Stimulated activated CD4-positive, alpha-beta T cell treated with anti-CD3 and anti-CD28 coated beads, Interleukin-15, amount 100 ng/mL, for 1 hour (primary cell): ENCODE measurements at regions not wholly inside any gene's neighbourhood (a gene's known extent, or its start where the extent isn't known, plus 50 kb on each side); places are given as distances from the start of the nearest gene placed in this dataset.

Source experiments
- DNase-seq, 2 donors: peaks; one replicate each; pipeline ENCODE4 v3.0.0-alpha.2; 2020; ENCODE audit warnings: low read depth in 1 of 2, low spot score in 1 of 2

DNA sequence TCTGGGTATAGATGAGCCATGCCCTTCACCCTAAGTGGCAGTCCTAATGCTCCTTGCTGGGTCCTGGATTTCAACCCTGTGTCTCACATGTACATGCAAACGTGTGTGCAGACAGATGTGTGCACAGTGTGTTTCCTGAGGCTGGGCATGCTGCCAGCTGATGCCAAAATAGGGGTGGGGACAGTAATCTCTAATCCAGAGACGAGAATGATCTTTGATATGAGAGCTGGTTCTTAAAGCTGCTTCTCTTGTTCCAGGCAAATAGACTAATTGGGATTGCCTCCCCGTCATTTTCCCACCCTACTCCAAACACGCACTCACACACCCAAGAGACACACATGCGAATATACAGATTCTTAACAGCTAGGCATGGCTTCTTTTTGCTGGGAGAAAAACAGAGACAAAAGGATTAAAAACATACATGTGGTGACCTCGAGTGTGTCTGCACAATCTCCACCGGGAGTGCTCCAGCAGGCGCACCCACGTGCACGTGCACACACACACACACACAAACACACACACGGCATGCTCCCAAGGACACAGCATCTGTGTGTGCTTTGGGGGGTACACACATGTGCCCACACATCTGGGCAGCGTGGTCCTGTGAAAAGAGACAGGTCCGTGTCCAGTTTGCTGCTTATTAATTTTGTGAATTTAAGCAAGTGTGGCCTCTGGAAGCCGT is 102.1 kb upstream of the ZBTB40 start:
- no peak for DNase-seq

DNA sequence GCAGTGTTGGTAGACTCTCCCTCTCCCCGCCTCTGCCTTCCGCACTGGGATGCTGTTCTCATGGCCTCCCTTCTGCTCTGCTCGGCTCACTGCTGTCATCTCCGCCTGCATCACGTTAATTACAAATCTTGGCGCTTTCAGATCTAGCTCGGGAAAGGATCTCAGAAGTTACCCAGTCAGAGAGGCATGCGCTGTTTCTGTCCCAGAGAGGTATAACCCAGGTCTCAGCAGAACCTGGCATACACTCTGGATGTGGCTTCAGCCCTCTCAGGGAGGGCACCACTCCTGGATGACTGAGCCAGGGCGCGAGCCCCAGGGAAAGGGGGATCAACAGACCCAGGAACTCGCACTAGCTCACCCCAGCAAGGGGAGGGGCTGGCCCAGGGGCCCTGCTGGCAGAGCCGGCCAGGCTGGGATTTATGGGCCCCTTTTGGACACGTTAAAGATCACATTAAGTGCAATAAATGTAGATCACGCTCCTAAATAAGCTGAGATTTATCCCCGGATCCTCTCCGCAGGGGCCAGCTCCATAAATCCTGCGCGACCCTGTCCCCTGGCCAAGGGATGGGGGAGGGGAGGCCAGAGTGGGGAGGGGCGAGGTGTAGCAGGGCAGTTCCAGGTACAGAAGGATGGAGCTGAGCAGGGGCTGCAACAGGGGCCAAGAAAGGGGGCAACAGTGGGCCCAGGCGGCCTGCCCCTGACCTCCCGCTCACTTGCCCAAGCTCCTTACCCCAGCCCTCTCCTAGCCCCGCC is 101.3 kb upstream of the ZBTB40 start:
- no peak for DNase-seq

DNA sequence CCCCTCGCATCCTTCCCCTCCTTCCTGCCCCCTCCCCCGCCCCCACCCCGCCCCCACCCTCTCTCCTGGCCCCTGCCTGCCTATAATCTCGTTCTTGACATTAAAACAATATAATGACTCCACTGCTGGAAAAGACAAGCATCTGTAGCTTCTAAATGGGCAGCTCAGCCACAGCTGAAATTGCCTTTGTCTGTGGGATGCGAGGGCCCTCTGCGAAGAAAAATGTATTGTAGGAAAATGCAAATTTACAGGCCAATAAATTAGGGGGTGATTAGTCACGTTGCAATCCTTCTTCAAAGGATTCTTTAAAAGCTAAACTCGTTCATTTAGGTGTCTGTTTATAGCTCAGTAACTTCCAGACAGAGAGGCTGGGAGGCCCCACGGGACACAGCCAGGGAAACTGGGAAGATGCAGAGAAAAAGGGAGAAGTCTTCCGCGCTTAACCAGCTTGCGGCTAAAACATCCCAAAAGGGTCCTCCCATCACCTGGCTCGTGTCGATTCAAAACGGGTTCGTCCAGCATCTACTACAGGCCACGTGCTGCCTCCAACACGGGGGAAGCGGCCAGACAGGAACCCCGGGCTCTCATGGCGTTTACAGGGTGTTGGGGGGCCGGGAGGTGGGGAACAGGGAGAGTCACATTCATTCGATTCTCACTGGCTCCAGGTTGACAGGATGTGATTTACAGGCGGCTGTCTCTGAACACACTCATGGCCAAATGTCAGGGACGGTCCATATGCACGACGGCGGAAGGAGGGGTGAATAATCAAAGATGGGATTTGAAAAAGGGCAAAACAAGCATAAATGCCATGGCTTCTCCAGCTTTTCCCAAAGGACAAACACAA is 100.5 kb upstream of the ZBTB40 start:
- no peak for DNase-seq

DNA sequence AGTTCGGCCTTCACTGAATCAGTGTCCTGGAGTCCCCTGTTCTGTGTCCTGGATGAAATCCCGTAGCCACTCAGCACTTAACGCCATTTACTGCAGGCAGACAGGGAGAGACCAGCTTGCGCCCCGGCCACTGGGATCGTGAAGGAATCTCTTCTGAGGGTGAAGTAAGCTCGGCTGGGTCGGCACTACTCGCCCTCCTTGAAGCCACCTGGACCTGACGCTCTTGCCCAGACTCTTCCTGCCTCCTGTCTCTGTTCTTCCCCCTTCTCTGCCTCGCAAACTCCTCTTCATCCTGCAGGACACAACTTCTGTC is 99.9 kb upstream of the ZBTB40 start:
- DNase-seq: no peak

DNA sequence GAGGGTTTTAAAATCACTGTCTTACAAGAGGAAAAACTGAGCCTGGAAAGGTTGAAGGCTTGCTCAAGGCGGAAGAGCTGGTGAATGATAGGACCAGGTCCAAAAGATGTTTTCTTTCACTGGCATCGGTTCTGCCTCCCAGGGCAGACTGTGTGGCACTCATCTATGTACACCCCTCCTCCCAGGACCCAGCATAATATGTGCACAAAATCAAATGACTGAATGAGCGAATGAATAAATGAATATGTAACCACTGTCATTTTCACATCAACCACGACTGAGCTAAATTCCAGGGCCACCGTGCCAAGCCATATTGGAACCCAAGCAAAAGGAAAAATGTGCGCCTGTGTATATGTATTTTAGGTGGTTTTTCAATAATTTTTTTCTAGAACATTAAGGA is 99.3 kb upstream of the ZBTB40 start:
- DNase-seq: no peak

DNA sequence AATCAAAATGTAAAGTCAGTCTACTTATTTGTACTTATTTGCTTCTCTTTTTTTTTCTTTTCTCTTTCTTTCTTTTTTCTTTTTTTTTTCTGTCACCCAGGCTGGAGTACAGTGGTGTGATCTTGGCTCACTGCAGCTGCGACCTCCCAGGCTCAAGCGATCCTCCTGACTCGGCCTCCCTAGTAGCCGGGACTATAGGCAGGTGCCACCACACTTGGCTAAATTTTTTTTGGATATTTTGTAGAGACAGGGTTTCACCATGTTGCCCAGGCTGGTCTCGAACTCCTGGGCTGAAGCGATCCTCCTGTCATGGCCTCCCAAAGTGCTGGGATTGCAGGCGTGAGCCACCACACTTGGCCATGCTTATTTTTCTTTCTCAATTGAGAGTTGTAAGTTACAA is 98.8 kb upstream of the ZBTB40 start:
- no peak for DNase-seq

DNA sequence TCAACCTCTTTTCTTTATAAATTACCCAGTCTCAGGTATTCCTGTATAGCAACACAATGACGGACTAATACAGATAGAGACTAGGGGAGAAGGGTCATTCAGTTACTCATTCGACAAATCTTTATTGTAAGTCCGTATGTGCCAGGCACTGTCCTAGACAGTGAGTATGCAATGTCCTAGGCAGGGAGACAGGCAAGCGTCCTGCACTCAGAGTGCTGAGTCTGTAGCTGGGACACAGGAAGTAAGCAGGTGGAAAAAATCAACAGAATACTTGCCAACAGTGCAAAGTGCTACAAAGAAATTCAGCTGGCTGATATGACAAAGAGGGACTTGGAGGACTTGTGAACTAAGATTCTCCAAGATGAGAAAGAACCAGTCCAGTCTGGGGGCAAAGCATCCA is 92.2 kb upstream of the ZBTB40 start:
- no peak for DNase-seq

DNA sequence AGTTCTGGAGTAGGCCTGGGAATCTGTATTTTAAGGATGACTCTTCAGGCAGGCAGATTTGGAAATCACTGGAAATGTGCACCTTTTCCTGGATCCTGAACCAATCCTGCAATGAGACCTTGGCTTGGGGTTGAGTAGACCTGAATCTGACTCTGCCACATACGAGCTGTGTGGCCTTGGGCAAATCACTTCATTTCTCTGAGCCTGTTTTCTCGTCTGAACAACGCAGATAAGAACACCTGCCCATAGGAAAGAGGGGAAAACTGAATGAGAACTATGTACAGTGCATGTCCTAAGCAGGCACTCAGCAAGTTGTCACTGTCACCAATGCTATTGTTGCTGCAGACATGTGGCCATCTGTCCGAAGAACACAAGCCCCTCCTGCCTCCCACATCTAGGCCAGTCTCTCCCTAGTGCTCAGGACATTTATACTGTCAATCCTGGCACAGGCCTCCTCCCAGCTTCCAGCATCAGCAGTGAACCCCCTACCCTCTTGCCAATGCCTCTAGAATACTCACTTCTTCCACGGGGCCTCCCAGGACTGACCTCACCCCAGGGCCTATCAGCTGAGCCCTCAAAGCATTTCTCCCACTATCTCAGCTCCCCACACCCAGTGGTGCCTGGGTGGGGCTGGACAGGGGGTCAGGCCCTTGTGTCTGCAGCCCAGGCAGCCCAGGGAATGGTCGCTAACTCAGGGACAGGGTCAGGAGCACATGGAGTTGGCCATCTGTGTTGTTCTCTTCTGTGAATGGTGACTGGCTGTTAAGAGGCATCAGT is 88.8 kb upstream of the ZBTB40 start:
- no peak for DNase-seq

DNA sequence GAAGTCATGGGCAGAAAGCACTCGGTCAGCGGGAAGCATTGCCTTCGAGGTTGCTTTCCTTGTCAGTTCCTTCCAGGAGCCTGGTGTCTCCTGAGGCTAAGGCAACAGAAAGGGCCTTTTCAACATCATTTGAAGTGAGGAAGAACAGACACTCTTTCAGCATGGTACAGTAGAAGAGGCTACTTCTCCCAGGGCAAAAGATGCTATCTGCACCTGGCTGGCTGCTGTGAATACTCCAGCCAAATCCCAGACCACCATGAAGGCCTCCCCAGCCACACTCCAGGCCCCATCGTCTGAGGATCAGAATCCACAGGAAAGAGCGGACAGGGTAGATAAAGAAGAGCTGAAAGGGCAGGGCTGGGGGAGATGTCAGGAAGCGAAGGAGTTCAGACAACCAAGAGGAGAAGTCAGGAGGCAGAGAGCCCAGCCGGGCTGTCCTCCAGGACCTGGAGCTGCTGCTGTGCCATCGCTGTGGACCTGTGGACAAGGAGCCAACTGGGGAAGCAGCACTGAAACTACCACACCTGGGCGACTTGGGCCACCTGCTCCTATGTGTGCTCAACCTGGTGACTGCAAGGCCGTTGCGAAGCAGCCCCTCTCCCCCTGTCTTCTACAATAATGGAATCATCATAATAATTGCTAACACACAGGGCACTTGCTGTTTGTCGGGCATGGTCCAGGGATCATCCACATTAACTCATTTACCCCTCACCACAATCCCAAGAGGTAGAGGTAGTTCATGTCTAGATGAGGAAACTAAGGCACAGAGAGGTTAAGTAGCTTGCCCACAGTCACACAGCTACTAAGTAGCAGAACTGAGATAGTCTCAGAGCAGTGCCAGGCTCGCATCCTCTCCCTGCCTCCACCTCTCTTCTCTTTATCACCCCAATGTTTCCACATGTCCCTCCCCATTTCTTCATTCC is 88.0 kb upstream of the ZBTB40 start:
- DNase-seq: no peak

DNA sequence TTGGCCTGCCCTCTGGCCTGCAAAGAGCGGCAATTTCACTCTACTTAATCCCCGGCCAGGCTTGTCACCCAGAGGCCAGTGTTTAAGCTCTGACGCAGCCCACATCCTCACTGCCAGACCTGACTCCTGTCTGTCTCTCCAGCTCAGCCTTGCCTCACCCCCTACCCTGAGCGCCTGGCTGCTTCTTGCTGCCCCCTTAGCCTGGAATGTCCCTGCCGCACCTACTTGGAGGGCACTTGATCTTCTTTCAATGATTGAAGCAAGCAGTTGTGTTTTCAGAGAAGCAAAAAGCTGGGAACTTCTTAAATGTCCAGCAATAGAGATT is 87.4 kb upstream of the ZBTB40 start:
- DNase-seq: no peak

DNA sequence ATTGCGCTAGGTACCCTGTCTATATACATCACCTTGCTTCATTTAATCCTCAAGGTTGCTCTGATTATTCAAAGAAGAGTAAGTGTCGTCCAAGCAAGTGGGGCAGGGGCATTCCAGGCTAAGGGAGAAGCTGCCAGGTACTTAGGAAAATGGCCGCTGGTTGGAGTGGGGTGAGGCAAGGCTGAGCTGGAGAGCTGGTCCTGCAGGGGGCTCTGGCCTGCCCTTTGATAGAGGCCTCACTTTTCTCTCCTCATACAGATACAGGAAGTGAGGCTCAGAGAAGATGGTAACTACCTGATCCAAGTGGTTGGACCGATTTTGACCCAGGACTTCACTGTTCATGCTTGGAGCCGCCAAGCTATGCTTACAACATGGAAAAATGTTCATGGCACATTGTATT is 86.9 kb upstream of the ZBTB40 start:
- DNase-seq: no peak

DNA sequence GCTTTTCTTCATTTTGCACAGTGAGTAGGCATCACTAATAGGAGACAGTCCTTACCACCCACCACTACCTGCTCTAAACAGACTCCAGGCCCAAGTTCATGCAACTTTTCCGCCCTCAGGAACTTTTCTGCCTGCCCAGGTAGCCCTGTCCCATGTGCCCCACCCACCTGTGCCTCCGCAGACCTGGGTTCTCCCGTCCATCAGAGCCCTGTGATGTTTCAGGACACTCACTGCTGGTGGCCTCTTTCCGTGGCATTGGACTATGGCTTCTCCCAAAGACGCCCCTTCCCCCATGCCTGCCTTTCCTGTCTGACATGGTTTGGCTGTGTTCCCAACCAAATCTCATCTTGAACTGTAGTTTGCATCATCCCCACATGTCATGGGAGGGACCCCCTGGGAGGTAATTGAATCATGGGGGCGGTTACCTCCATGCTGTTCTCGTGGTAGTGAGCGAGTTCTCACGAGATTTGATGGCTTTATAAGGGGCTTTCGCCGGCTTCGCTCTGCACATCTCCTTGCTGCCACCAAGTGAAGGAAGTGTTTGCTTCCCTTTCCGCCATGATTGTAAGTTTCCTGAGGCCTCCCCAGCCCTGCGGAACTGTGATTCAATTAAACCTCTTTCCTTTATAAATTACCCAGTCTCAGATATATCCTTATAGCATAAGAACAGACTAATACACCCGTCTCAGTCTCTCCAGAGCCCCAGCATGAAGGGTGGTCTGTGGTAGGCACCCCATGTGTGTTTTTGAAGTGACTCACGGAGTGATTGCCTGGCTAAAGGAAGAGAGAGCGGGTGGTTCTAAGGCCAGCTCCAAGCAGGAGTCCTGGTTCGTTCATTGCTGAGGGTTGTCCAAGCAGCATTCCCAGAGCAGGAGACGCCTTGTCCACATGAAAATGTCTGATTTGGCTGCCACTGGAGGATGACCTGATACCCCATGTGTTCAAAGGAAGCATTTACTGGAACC is 86.0 kb upstream of the ZBTB40 start:
- DNase-seq: no peak

DNA sequence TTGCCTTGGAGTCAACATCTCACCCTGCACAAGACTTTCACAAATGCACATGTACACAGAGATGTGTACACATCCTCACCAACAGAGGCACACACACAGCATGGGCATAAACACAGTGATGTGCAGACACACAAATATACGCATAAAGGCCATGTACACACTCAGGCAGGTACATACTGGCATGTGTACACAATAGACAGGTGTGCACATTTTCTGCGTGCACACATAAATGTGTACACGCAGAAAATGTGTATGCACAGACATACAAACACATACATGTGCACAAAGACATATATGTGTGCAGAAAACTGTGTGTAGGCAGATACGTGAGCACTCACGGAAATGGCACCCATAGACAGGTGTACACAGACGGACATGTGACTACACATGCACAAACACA is 85.3 kb upstream of the ZBTB40 start:
- DNase-seq: no peak

DNA sequence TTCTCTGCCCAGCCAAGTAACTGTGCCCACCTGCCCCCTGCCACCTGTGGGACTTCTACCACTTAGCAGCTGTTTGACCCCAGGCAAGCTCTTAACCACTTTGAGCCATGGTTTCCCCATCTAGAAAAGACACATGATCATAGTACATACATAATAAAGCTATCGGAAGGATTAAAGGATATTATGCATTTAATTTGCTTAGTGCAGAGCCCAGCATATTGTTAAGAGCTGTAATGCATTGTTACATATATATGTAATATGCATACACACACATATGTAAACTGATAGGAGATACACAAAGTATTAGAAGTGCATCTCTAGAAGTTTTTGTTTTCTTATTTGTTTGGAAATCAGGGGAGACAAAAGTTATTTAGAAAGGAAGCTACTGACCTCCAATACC is 83.5 kb upstream of the ZBTB40 start:
- DNase-seq: no peak

DNA sequence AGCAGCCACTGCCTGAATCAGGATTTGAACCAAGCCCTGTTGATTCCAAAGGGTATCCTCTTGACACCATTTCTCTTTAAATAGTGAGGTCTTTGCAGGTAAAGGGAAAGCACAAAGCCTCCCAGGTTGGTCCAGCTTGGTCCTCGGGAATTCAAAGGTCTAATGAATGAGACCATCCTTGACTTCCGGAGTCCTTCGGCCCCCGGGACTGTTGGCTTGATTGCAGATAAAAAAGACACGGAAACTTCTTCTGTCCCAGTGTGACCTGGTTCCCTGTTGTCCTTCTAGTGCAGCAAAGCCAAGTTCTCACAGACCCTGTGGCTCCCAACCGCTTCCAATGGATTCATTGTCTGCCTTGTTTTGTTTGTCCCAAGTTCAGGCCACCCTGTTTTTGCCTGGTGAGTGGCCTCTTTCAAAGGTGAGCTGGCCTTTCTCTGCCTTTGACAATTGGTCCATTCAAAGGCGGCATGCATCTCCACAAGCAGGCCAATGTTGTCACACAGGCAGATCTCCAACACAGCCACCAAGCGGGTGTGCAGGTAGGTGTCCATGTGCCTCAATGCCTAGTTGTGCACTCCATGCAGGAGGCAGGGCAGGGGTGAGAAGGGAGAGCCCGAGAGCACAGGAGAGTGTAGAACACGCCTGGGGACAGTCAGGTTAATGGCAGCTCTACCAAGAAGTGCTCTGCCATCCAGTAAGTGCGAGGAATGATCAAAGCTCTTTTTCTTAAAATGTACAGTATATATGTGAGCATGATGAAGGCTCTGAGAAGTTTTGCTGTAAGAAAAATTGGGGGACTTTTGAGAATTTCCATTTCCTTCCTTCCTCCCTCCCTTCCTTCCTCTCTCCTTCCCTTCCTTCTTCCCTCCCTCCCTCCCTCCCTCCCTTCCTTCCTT is 82.1 kb upstream of the ZBTB40 start:
- DNase-seq: no peak

DNA sequence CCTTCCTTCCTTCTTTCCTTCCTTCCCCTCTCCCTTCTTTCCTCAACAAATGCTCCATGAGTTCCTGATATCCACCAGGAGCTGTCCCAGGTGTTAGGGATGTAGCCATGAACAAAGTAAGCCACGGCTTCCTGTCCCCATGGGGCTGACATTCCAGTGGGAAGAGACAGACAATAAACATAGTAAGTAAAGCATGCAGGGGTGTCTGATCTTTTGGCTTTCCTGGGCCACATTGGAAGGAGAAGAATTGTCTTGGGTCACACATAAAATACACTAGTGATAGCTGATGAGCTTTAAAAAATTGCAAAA is 81.5 kb upstream of the ZBTB40 start:
- no peak for DNase-seq

DNA sequence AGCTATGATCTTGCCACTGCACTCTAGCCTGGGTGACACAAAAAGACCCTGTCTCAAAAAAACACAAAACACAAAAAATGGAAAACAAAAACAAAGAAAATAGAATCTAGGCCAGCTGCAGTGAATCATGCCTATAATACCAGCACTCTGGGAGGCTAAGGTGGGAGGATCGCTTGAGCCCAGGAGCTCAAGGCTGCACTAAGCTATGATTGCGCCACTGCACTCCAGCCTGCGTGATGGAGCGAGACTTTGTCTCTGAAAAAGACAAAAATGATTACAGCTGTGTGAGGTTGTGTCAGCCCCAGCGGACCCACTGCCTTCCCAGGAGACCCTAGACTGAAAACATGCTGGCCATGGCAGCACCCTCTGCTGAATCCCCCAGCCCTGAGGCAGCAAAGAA is 80.2 kb upstream of the ZBTB40 start:
- no peak for DNase-seq

DNA sequence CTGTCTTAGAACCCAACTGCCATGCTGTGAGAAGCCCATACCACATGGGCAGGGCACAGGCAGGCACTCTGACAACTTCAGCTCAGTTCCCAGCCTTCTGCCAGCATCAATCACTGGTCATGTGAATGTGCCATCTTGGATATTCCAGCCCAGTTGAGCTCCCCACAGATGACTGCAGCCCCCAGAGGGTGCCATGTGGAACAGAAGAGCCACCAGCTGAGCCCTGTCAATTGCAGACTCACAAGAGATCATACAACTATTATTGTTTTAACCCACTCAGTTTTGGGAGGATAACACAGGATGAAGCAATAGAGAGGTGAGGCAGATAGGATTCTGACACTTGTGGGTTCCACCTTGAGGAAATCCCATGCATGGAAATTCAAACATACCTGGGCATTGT is 78.4 kb upstream of the ZBTB40 start:
- no peak for DNase-seq

DNA sequence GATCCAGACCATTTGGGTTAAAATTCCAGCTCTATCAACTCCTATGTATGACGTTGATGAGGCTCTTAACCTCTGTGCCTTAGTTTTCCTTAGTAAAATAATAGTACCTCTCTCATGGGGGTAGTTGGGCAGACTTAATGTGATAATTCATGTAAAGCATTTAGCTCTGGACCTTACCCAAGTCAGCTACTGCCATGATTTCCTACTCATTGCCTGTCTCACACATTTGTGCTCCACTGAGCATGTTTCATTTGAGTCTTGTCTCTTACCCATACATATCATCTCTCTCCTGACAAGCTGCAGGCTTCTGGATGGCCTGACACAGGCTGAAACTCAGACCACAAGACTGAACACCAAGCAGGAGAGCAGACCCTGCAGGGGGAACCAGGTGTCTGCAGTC is 77.7 kb upstream of the ZBTB40 start:
- DNase-seq: no peak
